Naive thymus-derived CD4-positive, alpha-beta T cell (primary cell): ENCODE measurements at regions not wholly inside any gene's neighbourhood (a gene's known extent, or its start where the extent isn't known, plus 50 kb on each side); places are given as distances from the start of the nearest gene placed in this dataset.
A peak's percentile ranks its signal among the peaks of the same experiment; 100 is the strongest.
"Not testable (repeated sequence)": the region's sequence is repeated elsewhere in the genome, so short reads cannot be mapped to it uniquely, and the experiment has no call there.

Source experiments
- ATAC-seq: fragments of 150-1000 bp; cut with Tn5 transposase; 2 replicates; pipeline ENCODE4 v1.10.0; 2021; ENCODE audit warnings: mild to moderate bottlenecking, moderate library complexity
- CTCF ChIA-PET: fragments of 350-600 bp; sonication (Branson Sonifier 250); formaldehyde crosslinking; loops from one replicate; lab custom pipeline; 2021; ENCODE audit warnings: antibody characterized with exemption; lab: Charles Lee
- POLR2A ChIA-PET: fragments of 350-600 bp; sonication (Branson Sonifier 250); formaldehyde crosslinking; loops from one replicate; lab custom pipeline; 2021; ENCODE audit warnings: antibody characterized with exemption, inconsistent platforms; lab: Charles Lee
- DNase-seq, 9 donors: peaks; one replicate each; pipeline versions ENCODE4 v3.0.0 to v3.0.0-alpha.2; 2020 to 2022; ENCODE audit warnings: mixed read lengths in 1 of 9
- H3K27ac ChIP-seq: one replicate; pipeline ENCODE4 v1.7.0; 2013; ENCODE audit warnings: mild to moderate bottlenecking, low read depth, low read length, moderate library complexity
- H3K27me3 ChIP-seq, 2 donors: one replicate each; pipeline ENCODE4 v1.7.0; 2013; ENCODE audit warnings: low read length in 2 of 2, mild to moderate bottlenecking in 2 of 2, moderate library complexity in 2 of 2; ENCODE audit not compliant: control insufficient read depth in 2 of 2, insufficient read depth in 2 of 2
- H3K36me3 ChIP-seq, 3 experiments: 1 replicate in 2 of 3; 2 replicates in 1 of 3; pipeline ENCODE4 v1.7.0; 2013; ENCODE audit warnings: low read length in 3 of 3, mild to moderate bottlenecking in 3 of 3, moderate library complexity in 1 of 3; ENCODE audit not compliant: insufficient read depth in 3 of 3, control insufficient read depth in 2 of 3
- H3K4me1 ChIP-seq, 2 donors: one replicate each; pipeline ENCODE4 v1.7.0; 2013; ENCODE audit warnings: low read length in 2 of 2, mild to moderate bottlenecking in 2 of 2, moderate library complexity in 1 of 2; ENCODE audit not compliant: control insufficient read depth in 2 of 2, insufficient read depth in 2 of 2
- H3K4me3 ChIP-seq: 2 replicates; pipeline ENCODE4 v1.7.0; 2013; ENCODE audit warnings: mild to moderate bottlenecking, low read length
- H3K9me3 ChIP-seq, 3 experiments: 1 replicate in 2 of 3; 2 replicates in 1 of 3; pipeline ENCODE4 v1.7.0; 2013; ENCODE audit warnings: low read length in 3 of 3; ENCODE audit not compliant: control insufficient read depth in 2 of 3
- H3K27ac Mint-ChIP-seq, 9 donors: one replicate each; pipeline ENCODE4 v1.8.0; 2020 to 2022; ENCODE audit warnings: mixed read lengths in 9 of 9, mild to moderate bottlenecking in 8 of 9, moderate library complexity in 5 of 9, inconsistent platforms in 2 of 9
- H3K27me3 Mint-ChIP-seq, 5 donors: one replicate each; pipeline ENCODE4 v1.8.0; 2021 to 2022; ENCODE audit warnings: mixed read lengths in 5 of 5, mild to moderate bottlenecking in 1 of 5
- H3K36me3 Mint-ChIP-seq, 5 donors: one replicate each; pipeline ENCODE4 v1.8.0; 2020 to 2022; ENCODE audit warnings: mixed read lengths in 5 of 5, mild to moderate bottlenecking in 3 of 5, inconsistent platforms in 1 of 5
- H3K4me1 Mint-ChIP-seq, 7 donors: one replicate each; pipeline ENCODE4 v1.8.0; 2020 to 2022; ENCODE audit warnings: mixed read lengths in 7 of 7, mild to moderate bottlenecking in 3 of 7, inconsistent platforms in 1 of 7
- H3K4me3 Mint-ChIP-seq, 10 donors: one replicate each; pipeline ENCODE4 v1.8.0; 2020 to 2022; ENCODE audit warnings: mild to moderate bottlenecking in 10 of 10, mixed read lengths in 10 of 10, moderate library complexity in 6 of 10, inconsistent platforms in 2 of 10
- H3K9me3 Mint-ChIP-seq, 11 donors: one replicate each; pipeline ENCODE4 v1.8.0; 2020 to 2022; ENCODE audit warnings: mixed read lengths in 11 of 11, mild to moderate bottlenecking in 4 of 11, inconsistent platforms in 1 of 11, moderate library complexity in 1 of 11
- intact Hi-C, 2 donors: fragments of 100-400 bp; cut with micrococcal nuclease; formaldehyde crosslinking; loops; one replicate each; pipeline ENCODE4 v1.15.1; 2023

- no peaks in the 10 kb centered on the region for H3K27me3 Mint-ChIP-seq
- intact Hi-C loops = no loop called here
- no peak for ATAC-seq
- Histone ChIP-seq H3K27ac (no peak overlapping the region), H3K4me1 (no peaks in the 10 kb centered on the region), H3K27me3 (no peaks in the 10 kb centered on the region), H3K36me3 (no peaks in the 10 kb centered on the region), H3K9me3 (no peaks in the 10 kb centered on the region), H3K4me3 (no peak overlapping the region)
- H3K36me3 Mint-ChIP-seq = peaks cover 0 to 5% (median 0%) of the 10 kb centered on the region in 5 donors
- H3K9me3 Mint-ChIP-seq = peaks cover 0 to 14% (median 4%) of the 10 kb centered on the region in 11 donors
- POLR2A ChIA-PET = no interaction called here
- DNase-seq = no peak
- H3K4me3 Mint-ChIP-seq = no peak overlapping the region
- H3K27ac Mint-ChIP-seq = peak overlapping the region in 2 of 9 donors; percentile 51 to 58
- CTCF ChIA-PET = no interaction called here
- peaks cover 6 to 17% (median 16%) of the 10 kb centered on the region in 7 donors for H3K4me1 Mint-ChIP-seq
Observed at GRCh38 chr5:91464886-91465646, 81.9 kb upstream of the ARRDC3 start.

- DNase-seq (no peak), ATAC-seq (no peak)
- ChIA-PET POLR2A (no interaction called here), CTCF (no interaction called here)
- Mint-ChIP-seq H3K27ac (no peak overlapping the region), H3K27me3 (no peaks in the 10 kb centered on the region), H3K9me3 (peaks cover 0 to 7% (median 4%) of the 10 kb centered on the region in 11 donors), H3K36me3 (peaks cover 0 to 5% (median 0%) of the 10 kb centered on the region in 5 donors), H3K4me3 (no peak overlapping the region), H3K4me1 (peaks cover 0 to 10% (median 5%) of the 10 kb centered on the region in 7 donors)
- no peak overlapping the region for H3K27ac ChIP-seq
- H3K9me3 ChIP-seq = no peaks in the 10 kb centered on the region
- H3K36me3 ChIP-seq = no peaks in the 10 kb centered on the region
- H3K4me1 ChIP-seq = no peaks in the 10 kb centered on the region
- intact Hi-C loops = no loop called here
- no peak overlapping the region for H3K4me3 ChIP-seq
- H3K27me3 ChIP-seq = no peaks in the 10 kb centered on the region
Observed at GRCh38 chr5:91457681-91458058, 74.6 kb upstream of the ARRDC3 start.

GRCh38 chr5:91456928-91457680, 74.0 kb upstream of the ARRDC3 start:
- Mint-ChIP-seq H3K4me1 (peaks cover 0 to 10% (median 5%) of the 10 kb centered on the region in 7 donors), H3K4me3 (no peak overlapping the region), H3K36me3 (peaks cover 0 to 5% (median 0%) of the 10 kb centered on the region in 5 donors), H3K27ac (no peak overlapping the region), H3K27me3 (no peaks in the 10 kb centered on the region), H3K9me3 (peaks cover 0 to 6% (median 0%) of the 10 kb centered on the region in 11 donors)
- H3K27ac ChIP-seq = no peak overlapping the region
- no peak overlapping the region for H3K4me3 ChIP-seq
- ATAC-seq (no peak), DNase-seq (no peak)
- no peaks in the 10 kb centered on the region for H3K27me3 ChIP-seq
- POLR2A ChIA-PET = no interaction called here
- intact Hi-C loops = no loop called here
- no peaks in the 10 kb centered on the region for H3K36me3 ChIP-seq
- CTCF ChIA-PET = no interaction called here
- H3K4me1 ChIP-seq = no peaks in the 10 kb centered on the region
- H3K9me3 ChIP-seq = no peaks in the 10 kb centered on the region

- CTCF ChIA-PET = no interaction called here
- H3K36me3 Mint-ChIP-seq = peaks cover 0 to 12% (median 4%) of the 10 kb centered on the region in 5 donors
Observed at GRCh38 chr5:91449083-91449482, 66.0 kb upstream of the ARRDC3 start.

GRCh38 chr5:91448079-91448478, 65.0 kb upstream of the ARRDC3 start:
- H3K4me1 ChIP-seq, ATAC-seq, H3K27me3 ChIP-seq, H3K4me3 Mint-ChIP-seq, intact Hi-C loops, H3K27ac Mint-ChIP-seq, H3K9me3 Mint-ChIP-seq, H3K36me3 ChIP-seq, H3K4me1 Mint-ChIP-seq, H3K27ac ChIP-seq, POLR2A ChIA-PET, DNase-seq, H3K27me3 Mint-ChIP-seq, H3K4me3 ChIP-seq, H3K9me3 ChIP-seq: not testable (repeated sequence)
- CTCF ChIA-PET = interaction anchor here (1.7 kb wide), 1 partner anchor 28 kb away, joined by 4 read pairs; no protein-coding TSS in a partner anchor
- peaks cover 0 to 12% (median 4%) of the 10 kb centered on the region in 5 donors for H3K36me3 Mint-ChIP-seq

More at GRCh38 chr5:91449083-91449482, 66.0 kb upstream of the ARRDC3 start:
- Mint-ChIP-seq H3K27ac (no peak overlapping the region), H3K27me3 (no peaks in the 10 kb centered on the region), H3K4me3 (no peak overlapping the region), H3K9me3 (peaks cover 0 to 6% (median 0%) of the 10 kb centered on the region in 11 donors), H3K4me1 (peaks cover 0 to 11% (median 9%) of the 10 kb centered on the region in 7 donors)
- intact Hi-C loops = no loop called here
- Histone ChIP-seq H3K4me3 (no peak overlapping the region), H3K4me1 (no peaks in the 10 kb centered on the region), H3K27ac (no peak overlapping the region), H3K36me3 (no peaks in the 10 kb centered on the region), H3K27me3 (no peaks in the 10 kb centered on the region), H3K9me3 (no peaks in the 10 kb centered on the region)
- ATAC-seq = no peak
- POLR2A ChIA-PET = no interaction called here
- no peak for DNase-seq

GRCh38 chr5:91446880-91447279, 63.8 kb upstream of the ARRDC3 start:
- H3K4me3 ChIP-seq, H3K4me3 Mint-ChIP-seq, H3K27ac ChIP-seq, H3K36me3 ChIP-seq, DNase-seq, H3K27ac Mint-ChIP-seq, H3K27me3 ChIP-seq, intact Hi-C loops, H3K9me3 ChIP-seq, H3K4me1 Mint-ChIP-seq, ATAC-seq, H3K9me3 Mint-ChIP-seq, H3K4me1 ChIP-seq, H3K27me3 Mint-ChIP-seq: not testable (repeated sequence)
- peaks cover 0 to 12% (median 4%) of the 10 kb centered on the region in 5 donors for H3K36me3 Mint-ChIP-seq
- ChIA-PET CTCF (interaction anchor here (0.7 to 1.7 kb wide), 2 partner anchors 11 to 27 kb away, joined by 3 to 4 read pairs; no protein-coding TSS in a partner anchor), POLR2A (interaction anchor here (0.9 kb wide), 1 partner anchor 12 kb away, joined by 3 read pairs; no protein-coding TSS in a partner anchor)
